ENCODE measurements at regions not wholly inside any gene's neighbourhood (a gene's known extent, or its start where the extent isn't known, plus 50 kb on each side); places are given as distances from the start of the nearest gene placed in this dataset.

DNA sequence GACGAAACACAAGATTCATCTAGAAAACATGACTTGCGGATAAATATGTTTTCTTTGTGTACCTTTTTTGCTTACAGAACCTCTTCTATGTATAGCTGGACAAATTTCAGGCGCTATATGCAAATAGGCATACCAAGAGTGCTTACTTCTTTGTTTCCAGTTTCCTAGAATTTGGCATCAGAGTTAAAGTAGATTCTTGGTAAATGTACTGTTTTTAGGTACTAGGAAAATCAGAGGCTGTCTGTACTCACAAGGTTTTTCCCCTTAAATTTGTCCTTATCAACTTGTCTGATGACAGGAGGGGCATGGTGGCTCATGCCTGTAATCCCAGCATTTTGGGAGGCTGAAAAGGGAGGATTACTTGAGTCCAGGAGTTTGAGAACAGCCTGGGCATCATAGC is 124.9 kb upstream of the TMEM170B start:
- H3K4me1 ChIP-seq, result peaks cover 12 to 45% (median 15%) of the 10 kb centered on the region in 4 donors
- H3K36me3 ChIP-seq, result no peaks in the 10 kb centered on the region
- no peak for TF ChIP-seq EP300 (IDR thresholded peaks at IDR 0.05)
- TF ChIP-seq POLR2A (IDR thresholded peaks at IDR 0.05), result no peak
- no peak for TF ChIP-seq POLR2AphosphoS5 (IDR thresholded peaks at IDR 0.05)
- TF ChIP-seq, protein P1, sequence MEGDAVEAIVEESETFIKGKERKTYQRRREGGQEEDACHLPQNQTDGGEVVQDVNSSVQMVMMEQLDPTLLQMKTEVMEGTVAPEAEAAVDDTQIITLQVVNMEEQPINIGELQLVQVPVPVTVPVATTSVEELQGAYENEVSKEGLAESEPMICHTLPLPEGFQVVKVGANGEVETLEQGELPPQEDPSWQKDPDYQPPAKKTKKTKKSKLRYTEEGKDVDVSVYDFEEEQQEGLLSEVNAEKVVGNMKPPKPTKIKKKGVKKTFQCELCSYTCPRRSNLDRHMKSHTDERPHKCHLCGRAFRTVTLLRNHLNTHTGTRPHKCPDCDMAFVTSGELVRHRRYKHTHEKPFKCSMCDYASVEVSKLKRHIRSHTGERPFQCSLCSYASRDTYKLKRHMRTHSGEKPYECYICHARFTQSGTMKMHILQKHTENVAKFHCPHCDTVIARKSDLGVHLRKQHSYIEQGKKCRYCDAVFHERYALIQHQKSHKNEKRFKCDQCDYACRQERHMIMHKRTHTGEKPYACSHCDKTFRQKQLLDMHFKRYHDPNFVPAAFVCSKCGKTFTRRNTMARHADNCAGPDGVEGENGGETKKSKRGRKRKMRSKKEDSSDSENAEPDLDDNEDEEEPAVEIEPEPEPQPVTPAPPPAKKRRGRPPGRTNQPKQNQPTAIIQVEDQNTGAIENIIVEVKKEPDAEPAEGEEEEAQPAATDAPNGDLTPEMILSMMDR (IDR thresholded peaks at IDR 0.05), result no peak
- ATAC-seq (ENCODE audit: low FRiP score in 2 of 2), result no peak
- no peak for DNase-seq
- H3K27ac ChIP-seq, result peak overlapping the region in 1 of 4 donors; percentile 53
- no peaks in the 10 kb centered on the region for H3K27me3 ChIP-seq
- WGBS, 2 donors, result 94 to 96% methylated on average over 3 of the region's 3 CpGs
- no peaks in the 10 kb centered on the region for H3K9me3 ChIP-seq
- H3K4me3 ChIP-seq, result no peak overlapping the region

GRCh38 chr6:11412011-11412424 is 125.5 kb upstream of the TMEM170B start:
- Histone ChIP-seq H3K27me3 (no peaks in the 10 kb centered on the region), H3K9me3 (no peaks in the 10 kb centered on the region), H3K36me3 (no peaks in the 10 kb centered on the region), H3K27ac (peak overlapping the region in 2 of 4 donors; percentile 12 to 53), H3K4me1 (peaks cover 12 to 45% (median 15%) of the 10 kb centered on the region in 4 donors), H3K4me3 (no peak overlapping the region)
- ATAC-seq (ENCODE audit: low FRiP score in 2 of 2), result no peak
- TF ChIP-seq POLR2A (IDR thresholded peaks at IDR 0.05), result no peak
- no peak for TF ChIP-seq EP300 (IDR thresholded peaks at IDR 0.05)
- TF ChIP-seq, protein P1 (IDR thresholded peaks at IDR 0.05), result no peak
- TF ChIP-seq POLR2AphosphoS5 (IDR thresholded peaks at IDR 0.05), result no peak
- no peak for DNase-seq
- WGBS, 2 donors, result 43 to 62% methylated on average over 2 of the region's 2 CpGs

DNA sequence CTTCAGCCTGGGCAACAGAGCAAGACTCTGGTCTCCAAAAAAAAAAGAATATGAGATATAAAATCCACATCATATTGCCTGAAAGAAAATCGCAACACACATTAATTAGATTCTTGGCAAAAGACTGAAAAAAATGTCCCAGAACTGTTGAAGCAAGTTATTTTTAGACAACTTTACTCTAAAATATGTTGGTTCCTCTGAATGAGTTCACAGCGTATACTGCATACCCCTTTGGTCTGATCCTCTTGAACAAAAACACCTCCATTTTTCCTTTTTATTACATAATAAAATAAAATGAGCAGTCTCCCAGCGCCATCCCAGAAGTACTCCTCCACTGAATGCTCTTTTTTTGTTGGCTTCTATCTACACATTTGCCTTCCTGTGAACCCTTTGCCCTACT is 126.0 kb upstream of the TMEM170B start:
- DNase-seq, result no peak
- Histone ChIP-seq H3K36me3 (no peaks in the 10 kb centered on the region), H3K4me3 (no peak overlapping the region), H3K9me3 (no peaks in the 10 kb centered on the region), H3K27me3 (no peaks in the 10 kb centered on the region), H3K4me1 (peaks cover 12 to 45% (median 15%) of the 10 kb centered on the region in 4 donors), H3K27ac (peak overlapping the region in 3 of 4 donors; percentile 12 to 74 (median 53))
- WGBS, 2 donors, result 71 to 81% methylated on average over 3 of the region's 3 CpGs
- TF ChIP-seq POLR2A (IDR thresholded peaks at IDR 0.05) (no peak), POLR2AphosphoS5 (IDR thresholded peaks at IDR 0.05) (no peak), EP300 (IDR thresholded peaks at IDR 0.05) (no peak)
- TF ChIP-seq, protein P1 (IDR thresholded peaks at IDR 0.05), result no peak
- ATAC-seq (ENCODE audit: low FRiP score in 2 of 2), result no peak

DNA sequence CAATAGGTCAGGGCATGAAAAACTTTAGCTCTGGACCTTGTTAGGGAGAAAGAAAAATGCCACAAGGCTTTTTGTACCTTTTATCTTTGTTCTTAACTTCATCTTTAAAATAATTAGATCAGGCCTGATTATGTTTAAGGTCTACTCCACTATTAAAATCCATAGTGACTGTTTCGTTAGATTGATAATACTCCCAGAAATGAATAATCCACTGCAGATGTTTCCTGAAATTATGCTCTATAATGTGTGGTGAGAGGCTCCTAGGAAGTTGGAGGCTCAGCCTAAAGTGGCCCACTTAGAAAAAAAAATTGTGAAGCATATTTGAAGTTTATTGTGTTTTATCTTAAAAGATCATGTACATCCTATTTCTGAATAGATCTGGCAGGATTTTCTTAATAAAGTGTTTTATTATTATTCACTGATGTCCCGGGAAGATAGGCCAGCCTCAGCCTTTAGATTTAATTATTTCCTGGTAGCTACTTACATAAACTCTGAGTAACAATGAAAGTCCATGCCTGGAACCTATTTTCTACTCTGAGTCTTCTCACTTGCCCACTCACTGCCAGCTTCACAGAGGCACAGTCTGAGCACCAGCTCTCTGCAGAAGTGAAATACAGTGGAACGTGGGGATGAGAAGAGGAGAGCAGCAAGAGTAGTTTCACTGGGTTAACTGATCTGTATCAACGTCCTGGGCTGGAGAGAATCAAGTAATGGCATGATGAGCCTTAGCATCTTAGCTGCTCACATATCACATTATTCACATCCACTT is 126.8 kb upstream of the TMEM170B start:
- ATAC-seq (ENCODE audit: low FRiP score in 2 of 2), result no peak
- 43 to 51% methylated on average over 4 of the region's 4 CpGs for WGBS, 2 donors
- Histone ChIP-seq H3K27ac (peak overlapping the region in 3 of 4 donors; percentile 32 to 74 (median 53)), H3K4me3 (no peak overlapping the region), H3K27me3 (no peaks in the 10 kb centered on the region), H3K9me3 (no peaks in the 10 kb centered on the region), H3K4me1 (peaks cover 12 to 45% (median 15%) of the 10 kb centered on the region in 4 donors), H3K36me3 (no peaks in the 10 kb centered on the region)
- no peak for DNase-seq
- TF ChIP-seq EP300 (IDR thresholded peaks at IDR 0.05) (no peak), POLR2A (IDR thresholded peaks at IDR 0.05) (no peak), POLR2AphosphoS5 (IDR thresholded peaks at IDR 0.05) (no peak)
- TF ChIP-seq, protein P1 (IDR thresholded peaks at IDR 0.05), result no peak

DNA sequence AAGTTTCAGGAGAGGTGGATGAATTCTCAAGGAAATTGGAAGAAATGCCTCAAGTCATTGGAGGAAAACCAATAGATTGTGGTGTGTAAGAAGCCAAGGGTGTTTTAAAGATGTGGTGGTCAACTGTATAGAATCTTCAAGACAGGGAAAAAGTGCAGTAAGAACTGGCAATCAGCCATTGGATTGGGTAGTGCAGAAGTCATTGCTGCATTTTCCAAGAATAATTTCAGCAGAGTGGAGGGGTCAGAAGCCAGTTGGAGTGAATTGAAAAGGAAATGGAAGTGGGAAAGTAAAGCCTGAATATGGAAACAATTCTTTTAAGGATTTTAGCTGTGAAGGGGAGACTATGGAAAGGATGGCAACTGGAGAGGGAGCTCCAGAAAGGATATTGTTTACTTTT is 128.2 kb upstream of the TMEM170B start:
- Histone ChIP-seq H3K4me1 (peaks cover 15 to 47% (median 21%) of the 10 kb centered on the region in 4 donors), H3K4me3 (no peak overlapping the region), H3K27ac (no peak overlapping the region), H3K36me3 (no peaks in the 10 kb centered on the region), H3K9me3 (no peaks in the 10 kb centered on the region), H3K27me3 (no peaks in the 10 kb centered on the region)
- ATAC-seq (ENCODE audit: low FRiP score in 2 of 2) (no peak), DNase-seq (no peak)
- TF ChIP-seq POLR2AphosphoS5 (IDR thresholded peaks at IDR 0.05) (no peak), POLR2A (IDR thresholded peaks at IDR 0.05) (no peak), EP300 (IDR thresholded peaks at IDR 0.05) (no peak)
- TF ChIP-seq, protein P1 (IDR thresholded peaks at IDR 0.05), result no peak

Measured in upper lobe of left lung (tissue), 6 donors.